HG03103 (cell line): ENCODE measurements at regions not wholly inside any gene's neighbourhood (a gene's known extent, or its start where the extent isn't known, plus 50 kb on each side); places are given as distances from the start of the nearest gene placed in this dataset.

ENCODE experiments used
- ATAC-seq: cut with Tn5 transposase; IDR thresholded peaks from one replicate; pipeline ENCODE4 v1.9.1; 2021; ENCODE audit warnings: low read depth; ENCODE audit not compliant: unreplicated experiment

DNA sequence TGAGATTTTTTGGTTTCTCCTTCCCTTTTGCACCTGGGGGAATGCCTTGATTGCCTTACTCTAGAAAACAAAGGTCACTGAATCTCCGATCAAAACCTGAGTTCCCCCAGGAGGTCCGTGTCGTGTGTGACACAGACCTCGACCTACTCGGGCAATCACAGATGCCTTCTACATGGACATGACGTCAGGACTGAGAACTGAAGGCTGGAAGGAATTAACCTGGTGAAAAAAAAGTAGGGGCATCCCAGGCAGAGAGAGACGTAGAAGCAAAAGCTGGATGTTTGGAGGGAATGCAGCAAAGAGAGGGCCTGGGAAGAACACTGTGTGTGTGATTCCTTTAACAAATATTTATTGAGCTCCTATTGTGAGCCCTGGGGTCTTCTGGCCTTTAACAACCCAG lies 178.0 kb downstream of the PRDM2 start:
- no peak for ATAC-seq

- no peak for ATAC-seq
Measured at GRCh38 chr1:13878451-13878850, 178.5 kb downstream of the PRDM2 start.

GRCh38 chr1:13881385-13882088 lies 181.5 kb downstream of the PRDM2 start:
- ATAC-seq = no peak

DNA sequence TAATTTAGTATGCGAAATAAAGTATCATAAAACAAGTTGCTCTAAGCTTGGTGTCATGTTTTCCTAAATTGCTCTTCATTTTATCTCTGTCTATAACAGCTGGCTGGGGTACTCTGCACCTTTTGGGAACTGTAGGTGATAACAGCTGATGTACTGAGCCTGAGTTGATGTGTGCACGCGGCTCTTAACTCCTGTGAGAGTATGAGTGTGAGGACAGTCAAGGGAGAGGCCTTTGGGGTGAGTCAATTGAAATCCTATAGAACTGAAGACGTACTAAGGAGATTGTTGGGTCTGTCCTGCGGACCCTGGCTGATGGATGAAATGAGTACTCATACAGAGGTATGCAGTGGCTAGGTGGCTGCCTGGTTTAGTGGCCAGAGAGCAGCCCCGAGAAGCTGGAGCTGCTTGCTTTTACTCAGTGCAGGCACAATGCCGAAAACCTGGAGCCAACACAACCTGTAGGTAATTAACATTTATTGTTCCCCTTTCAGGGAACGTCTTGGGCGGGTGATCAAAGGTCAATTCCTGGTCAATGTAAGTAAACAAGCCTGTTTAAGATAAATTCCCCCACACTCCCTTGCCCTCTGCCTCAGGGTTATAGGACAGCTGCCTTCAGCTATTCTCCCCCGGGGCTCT lies 188.5 kb downstream of the PRDM2 start:
- ATAC-seq = no peak

GRCh38 chr1:13889495-13889894 lies 189.5 kb downstream of the PRDM2 start:
- no peak for ATAC-seq

DNA sequence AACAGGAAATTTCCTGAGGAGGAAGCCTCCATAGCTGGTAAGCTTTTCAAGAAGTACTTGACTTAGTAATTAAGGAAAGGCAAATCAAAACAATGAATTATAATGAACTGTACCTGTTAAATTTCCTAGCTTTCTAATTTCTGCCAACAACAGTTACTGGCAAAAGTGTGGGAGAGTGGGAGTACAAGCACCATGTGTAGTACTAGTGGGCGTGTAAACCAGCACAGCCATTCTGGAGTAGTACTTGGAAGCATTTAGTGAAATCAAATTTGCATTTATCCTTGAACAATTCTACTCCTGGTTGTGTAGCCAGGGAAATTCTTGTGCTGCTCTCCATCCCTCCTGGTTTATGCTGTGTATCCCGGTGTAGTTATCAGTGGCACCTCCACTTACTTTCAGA lies 190.8 kb downstream of the PRDM2 start:
- ATAC-seq = no peak

GRCh38 chr1:13892198-13892597 lies 192.2 kb downstream of the PRDM2 start:
- no peak for ATAC-seq

DNA sequence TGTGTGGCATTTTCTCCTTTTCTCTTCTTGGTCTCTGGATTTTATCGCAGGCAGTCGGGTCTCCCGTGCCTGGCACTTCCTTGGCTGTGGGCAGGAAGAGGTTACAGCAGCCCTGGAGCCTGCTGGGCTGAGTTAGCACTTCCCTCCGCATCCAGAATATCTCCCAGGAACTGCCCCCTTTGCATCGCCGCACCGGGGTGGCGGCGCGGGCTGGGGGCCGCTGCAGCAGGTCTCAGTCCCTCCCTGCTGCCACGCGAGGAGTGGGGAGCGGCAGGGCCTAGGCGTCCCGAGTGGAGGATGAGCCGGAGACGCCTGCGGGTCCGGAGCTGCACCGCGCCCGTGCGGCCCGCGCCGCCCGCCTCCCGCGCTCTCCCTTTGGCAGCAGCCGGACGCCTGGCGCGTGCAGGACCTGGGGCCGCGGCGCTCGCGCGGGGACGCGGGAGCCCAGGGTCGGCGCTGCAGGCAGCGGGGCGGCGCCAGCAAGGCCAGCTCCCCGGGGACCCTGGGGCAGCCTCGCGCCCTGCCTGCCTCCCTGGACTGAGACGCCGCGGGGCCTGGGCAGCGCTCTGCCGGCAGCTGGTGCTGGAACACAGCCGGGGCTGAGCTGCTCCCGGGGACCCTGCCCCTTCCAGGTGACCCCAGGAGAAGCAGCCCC lies 192.8 kb downstream of the PRDM2 start:
- no peak for ATAC-seq

GRCh38 chr1:13893409-13893821 lies 193.4 kb downstream of the PRDM2 start:
- no peak for ATAC-seq

GRCh38 chr1:13896932-13897331 lies 196.9 kb downstream of the PRDM2 start:
- ATAC-seq = no peak

DNA sequence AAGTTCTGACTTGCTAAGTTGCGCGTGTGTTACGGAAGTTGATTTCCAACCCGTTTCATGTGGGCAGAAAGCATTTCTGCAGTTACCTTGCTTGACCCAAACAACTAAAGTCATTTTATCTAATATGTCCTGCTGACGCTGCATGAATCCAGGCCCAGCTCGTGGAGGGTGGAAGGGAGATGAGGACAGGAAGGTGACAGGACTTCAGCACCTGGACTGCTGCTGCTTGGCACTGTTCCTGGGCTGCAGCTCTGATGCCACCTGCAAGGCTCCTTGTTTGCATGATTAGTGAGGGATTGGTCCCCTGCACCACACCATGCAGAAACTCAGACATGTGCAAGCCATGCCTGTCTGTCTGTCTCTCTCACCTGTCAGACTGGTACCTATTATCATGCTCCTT lies 198.4 kb downstream of the PRDM2 start:
- no peak for ATAC-seq

GRCh38 chr1:13899856-13900255 lies 199.9 kb downstream of the PRDM2 start:
- no peak for ATAC-seq

GRCh38 chr1:13900583-13900982 lies 200.6 kb downstream of the PRDM2 start:
- ATAC-seq = no peak

DNA sequence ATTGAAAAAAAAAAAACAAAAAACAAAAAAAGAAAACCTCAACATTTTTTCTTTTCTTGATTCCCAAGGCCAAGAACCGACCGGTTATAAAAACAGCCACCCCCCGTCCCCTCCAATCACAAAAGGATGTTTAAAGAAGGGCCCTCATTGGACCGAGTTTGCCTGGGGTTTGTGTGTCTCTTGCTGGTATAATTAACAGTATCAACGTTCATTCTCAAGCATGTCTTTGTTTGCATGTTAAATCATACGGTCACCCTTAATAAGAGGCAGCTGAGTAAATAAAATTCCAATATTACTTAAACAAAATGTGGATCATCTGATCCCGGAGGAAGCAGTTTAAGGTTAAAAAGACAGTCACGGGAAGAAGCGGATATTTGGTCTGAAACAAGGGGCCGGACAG lies 201.1 kb downstream of the PRDM2 start:
- no peak for ATAC-seq

- no peak for ATAC-seq
Measured at GRCh38 chr1:13901597-13901996, 201.6 kb downstream of the PRDM2 start.

DNA sequence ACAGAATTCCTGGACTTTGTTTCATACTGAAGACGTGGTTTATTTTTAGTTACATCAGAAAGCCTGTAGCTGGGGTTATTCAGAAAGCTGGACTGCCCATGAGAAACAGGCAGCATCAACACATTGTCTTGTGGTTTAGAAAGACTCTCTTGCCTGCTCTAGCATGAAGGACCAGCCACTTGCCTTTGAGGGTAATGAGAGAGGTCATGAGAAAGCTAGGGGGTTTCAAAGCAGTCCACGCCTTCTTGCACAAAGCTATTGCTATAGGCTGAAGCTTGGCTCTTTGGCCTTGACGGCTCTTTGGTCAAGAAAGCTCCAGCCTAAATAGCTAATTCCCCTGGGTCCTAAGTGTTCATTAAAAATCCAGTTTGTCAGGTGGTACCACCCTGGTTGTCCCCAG lies 208.1 kb downstream of the PRDM2 start:
- ATAC-seq = no peak

GRCh38 chr1:13911697-13912619 lies 212.0 kb downstream of the PRDM2 start:
- ATAC-seq = no peak

GRCh38 chr1:13913396-13913795 lies 213.4 kb downstream of the PRDM2 start:
- no peak for ATAC-seq

- ATAC-seq = no peak
Measured at GRCh38 chr1:13916530-13916929, 216.5 kb downstream of the PRDM2 start.

- ATAC-seq = no peak
Measured at GRCh38 chr1:13917607-13918006, 217.6 kb downstream of the PRDM2 start.

- no peak for ATAC-seq
Measured at GRCh38 chr1:13918862-13919261, 218.9 kb downstream of the PRDM2 start.
